ENCODE measurements at regions not wholly inside any gene's neighbourhood (a gene's known extent, or its start where the extent isn't known, plus 50 kb on each side); places are given as distances from the start of the nearest gene placed in this dataset.

- no peak for DNase-seq (ENCODE audit: low read depth in 2 of 2)
Observed at GRCh38 chr18:76684265-76684664, 138.1 kb upstream of the ZNF236 start.

GRCh38 chr18:76679945-76680344, 142.4 kb upstream of the ZNF236 start:
- DNase-seq (ENCODE audit: low read depth in 2 of 2): no peak

- DNase-seq (ENCODE audit: low read depth in 2 of 2): no peak
Observed at GRCh38 chr18:76679259-76679658, 143.1 kb upstream of the ZNF236 start.

- DNase-seq (ENCODE audit: low read depth in 2 of 2): no peak
Observed at GRCh38 chr18:76678248-76678647, 144.1 kb upstream of the ZNF236 start.

DNA sequence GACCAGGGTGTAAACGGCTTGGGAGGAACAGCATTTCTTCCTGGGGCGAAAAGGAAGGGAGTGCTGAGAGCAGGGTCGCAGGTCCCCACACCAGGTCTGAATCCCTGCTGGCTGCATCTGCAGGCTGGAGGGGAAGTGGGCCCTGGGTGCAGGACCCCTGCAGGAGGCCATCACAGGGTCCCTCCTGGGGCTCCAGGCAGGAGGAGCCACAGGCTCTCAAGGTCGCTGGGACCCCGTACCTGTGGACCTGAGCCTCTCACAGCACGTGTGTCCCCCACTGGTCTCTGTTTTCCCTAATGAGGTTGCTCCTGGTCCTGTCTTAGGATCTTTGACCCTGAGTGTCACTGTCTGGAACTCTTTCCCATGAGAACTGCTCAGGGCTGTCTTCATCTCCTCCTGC, 147.8 kb upstream of the ZNF236 start:
- no peak for DNase-seq (ENCODE audit: low read depth in 2 of 2)

DNA sequence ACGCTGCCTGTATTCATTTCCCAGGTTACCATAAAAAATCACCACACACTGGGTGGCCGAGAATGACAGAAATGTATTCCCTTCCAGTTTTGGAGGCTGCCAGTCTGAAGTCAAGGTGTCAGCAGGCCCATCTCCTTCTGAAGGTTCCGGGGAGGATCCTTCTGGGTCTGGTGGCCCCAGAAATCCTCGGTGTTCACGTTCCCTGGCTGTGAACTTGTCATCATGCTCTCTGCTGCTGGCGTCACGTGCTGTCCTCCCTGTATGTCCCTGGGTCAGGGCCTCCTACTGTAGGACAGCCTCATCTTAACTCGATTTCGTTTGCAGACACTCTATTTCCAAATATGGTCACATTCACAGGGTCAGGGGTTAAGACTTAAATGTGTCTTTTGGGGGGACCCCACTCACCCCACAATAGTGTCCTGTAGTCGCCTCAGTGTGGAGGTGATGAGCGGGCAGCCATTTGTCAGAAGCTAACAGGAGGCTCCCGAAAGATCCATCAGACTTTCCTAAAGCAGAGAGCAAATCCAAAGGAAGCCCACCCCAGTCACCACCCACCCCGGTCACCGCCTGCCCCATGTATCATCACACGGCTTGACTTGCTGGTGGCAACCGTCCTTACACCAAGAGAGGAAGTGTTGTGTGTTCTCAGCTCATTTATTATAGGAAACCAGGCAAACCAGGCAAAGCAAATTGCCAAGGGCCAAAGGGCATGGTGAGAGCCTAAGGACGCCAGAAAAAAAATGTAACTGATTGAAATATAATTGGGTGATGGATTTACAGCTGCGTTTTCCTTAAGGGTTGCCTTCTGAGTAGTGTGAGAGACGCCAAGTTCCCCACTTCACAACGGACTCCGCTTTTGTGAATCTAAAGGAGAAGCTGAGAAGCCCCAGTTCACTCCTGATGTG, 148.8 kb upstream of the ZNF236 start:
- DNase-seq (ENCODE audit: low read depth in 2 of 2): no peak

GRCh38 chr18:76672627-76673026, 149.7 kb upstream of the ZNF236 start:
- DNase-seq (ENCODE audit: low read depth in 2 of 2): no peak

DNA sequence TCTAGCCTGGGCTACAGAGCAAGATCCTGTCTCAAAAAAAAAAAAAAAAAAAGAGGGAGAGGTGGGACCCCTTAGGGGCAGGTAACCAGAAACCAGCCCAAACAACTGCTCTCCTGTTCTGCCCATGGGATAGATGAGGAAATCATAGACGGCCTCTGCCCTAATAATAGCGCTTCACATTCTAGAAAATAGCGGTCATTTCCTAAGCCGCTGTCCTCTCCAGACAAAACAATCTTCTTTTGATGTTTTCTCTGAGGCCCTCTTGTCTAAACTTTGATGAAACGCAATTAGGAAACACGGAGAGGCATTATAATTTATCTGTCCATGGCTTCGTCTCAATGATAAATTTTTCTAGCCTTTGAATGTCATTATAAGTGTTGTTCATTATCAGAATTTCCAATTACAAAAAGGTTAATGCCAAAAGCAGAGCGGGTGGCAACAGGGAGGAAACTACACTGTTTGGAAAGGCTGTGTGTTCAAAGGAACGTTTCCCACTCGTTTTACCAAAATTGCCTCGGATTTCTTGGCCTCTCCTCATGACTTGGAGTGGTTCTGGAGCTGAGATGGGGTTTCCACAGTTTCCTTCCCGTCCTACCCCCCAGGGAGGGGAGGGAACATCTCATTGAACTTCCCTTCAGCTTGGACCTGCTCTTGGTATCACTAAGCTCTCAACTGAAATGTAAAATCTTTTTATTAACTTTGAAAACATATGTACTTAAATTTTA, 151.6 kb upstream of the ZNF236 start:
- DNase-seq (ENCODE audit: low read depth in 2 of 2): no peak

DNA sequence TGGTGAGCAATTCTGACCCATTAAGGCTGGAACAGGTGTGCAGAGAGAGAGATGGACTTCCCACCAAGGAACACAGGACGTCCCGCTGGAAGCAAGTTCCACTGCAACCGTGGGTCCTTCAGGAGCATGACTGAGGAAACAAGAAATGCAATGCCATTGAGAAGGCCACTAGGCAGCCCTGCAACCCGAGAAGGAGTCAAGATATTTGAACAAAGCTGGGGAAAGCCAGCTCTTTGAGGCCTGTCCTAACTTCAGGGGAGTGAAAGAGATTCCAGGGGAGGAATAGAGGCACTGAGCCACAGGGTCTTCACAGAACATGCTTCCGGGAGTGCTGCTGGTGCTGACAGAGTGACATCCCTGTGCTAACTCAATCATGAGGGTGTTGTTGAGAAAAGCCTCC, 153.8 kb upstream of the ZNF236 start:
- DNase-seq (ENCODE audit: low read depth in 2 of 2): no peak

- DNase-seq (ENCODE audit: low read depth in 2 of 2): no peak
Observed at GRCh38 chr18:76668119-76668518, 154.2 kb upstream of the ZNF236 start.

DNA sequence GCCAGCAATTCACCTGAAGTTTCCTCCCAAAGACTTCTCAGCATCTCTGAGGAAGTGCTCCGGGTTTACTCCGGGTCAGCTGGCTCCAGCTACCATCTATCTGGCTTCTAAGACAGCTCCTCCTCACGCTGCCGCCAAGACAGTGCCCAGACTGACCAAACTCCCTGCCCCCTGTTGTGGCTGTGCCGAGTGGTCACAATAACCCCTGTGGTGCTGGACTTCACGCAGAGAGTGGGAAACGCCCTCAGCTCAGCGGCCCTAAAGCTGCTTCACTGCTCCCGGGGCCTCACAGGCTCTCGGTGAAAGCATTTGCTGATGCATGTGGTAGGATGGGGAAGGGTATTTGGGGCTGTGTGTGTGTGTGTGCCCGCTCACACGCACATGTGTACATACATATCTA, 154.8 kb upstream of the ZNF236 start:
- no peak for DNase-seq (ENCODE audit: low read depth in 2 of 2)

DNA sequence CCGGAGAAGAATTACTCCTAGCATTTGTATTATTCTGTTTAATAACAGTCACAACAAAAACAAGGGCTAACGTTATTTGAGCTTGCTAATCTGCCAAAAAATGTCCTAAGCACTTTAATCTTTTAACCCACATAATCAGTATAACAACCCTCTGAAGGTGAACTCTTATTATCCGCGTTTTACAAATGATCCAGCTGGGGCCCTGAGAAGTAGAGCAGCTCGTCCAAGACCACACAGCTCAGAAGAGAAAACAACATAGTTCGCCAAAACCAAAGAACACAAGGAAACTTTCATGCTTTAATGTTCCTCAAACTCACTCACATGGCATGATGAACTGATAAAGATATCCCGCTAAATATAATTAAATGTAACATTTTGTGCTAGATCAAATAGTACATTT, 159.7 kb upstream of the ZNF236 start:
- no peak for DNase-seq (ENCODE audit: low read depth in 2 of 2)

- DNase-seq (ENCODE audit: low read depth in 2 of 2): no peak
Observed at GRCh38 chr18:76660571-76661192, 161.7 kb upstream of the ZNF236 start.

- no peak for DNase-seq (ENCODE audit: low read depth in 2 of 2)
Observed at GRCh38 chr18:76658627-76659026, 163.6 kb upstream of the ZNF516 start.

GRCh38 chr18:76657911-76658470, 162.9 kb upstream of the ZNF516 start:
- DNase-seq (ENCODE audit: low read depth in 2 of 2): no peak

GRCh38 chr18:76656925-76657827, 162.1 kb upstream of the ZNF516 start:
- DNase-seq (ENCODE audit: low read depth in 2 of 2): no peak

DNA sequence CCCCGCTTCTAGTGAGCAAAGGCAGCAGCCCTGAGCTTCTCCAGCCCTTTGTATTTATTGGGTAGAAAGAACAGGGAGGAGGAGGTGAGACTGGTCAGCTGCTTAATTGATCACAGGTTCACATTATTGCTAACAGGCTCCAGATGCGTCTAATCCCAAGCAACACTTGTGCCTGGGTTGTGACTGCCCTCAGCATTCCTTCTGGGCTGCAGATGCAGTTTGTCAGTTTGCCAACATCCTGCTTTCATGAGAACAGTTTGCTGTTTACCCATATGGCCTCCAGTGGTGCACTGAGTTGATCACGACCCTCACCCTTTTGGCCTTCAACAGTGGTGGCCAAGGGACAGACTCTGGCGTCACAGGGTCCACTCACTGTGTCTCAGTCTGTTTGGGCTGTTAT, 159.5 kb upstream of the ZNF516 start:
- DNase-seq (ENCODE audit: low read depth in 2 of 2): no peak

DNA sequence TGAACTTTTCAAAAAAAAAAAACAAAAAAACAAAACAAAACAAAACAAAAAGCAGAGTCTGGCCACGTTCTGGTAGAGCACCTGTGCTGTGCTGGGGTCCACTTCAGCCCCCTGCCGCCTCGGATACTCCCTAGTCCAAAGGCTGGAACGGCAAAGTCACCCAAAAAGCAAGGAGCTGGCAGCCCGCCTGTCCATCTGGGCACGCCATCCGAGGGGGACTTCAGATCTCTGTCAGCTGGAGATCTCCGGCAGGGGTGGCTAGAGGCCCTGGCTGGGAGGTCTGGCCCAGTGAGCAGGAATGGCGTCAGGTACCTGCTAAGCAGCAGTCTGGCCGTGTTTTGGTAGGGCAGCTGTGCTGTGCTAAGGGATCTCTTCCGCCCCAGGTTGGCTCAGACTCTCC, 152.3 kb upstream of the ZNF516 start:
- DNase-seq (ENCODE audit: low read depth in 2 of 2): no peak

- no peak for DNase-seq (ENCODE audit: low read depth in 2 of 2)
Observed at GRCh38 chr18:76644580-76644979, 149.5 kb upstream of the ZNF516 start.

DNA sequence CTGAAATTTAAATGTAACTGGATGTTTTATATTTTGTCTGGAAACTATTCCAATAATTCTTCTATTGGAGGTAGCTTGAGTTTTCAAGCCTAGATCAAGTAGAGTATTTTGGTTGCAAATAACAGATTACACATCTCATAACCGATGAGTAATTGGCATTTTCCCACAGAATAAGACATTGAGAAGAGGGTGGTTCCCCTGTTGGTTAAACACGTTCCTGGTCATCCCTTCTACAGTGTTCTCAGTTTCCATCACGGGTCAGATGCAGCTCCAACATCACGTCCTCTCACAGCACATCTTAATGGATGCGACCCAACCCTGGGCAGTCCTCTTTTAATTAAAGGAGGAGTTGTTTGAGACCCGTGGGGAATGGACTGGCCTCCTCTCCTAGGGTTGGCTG, 149.0 kb upstream of the ZNF516 start:
- DNase-seq (ENCODE audit: low read depth in 2 of 2): no peak

DNA sequence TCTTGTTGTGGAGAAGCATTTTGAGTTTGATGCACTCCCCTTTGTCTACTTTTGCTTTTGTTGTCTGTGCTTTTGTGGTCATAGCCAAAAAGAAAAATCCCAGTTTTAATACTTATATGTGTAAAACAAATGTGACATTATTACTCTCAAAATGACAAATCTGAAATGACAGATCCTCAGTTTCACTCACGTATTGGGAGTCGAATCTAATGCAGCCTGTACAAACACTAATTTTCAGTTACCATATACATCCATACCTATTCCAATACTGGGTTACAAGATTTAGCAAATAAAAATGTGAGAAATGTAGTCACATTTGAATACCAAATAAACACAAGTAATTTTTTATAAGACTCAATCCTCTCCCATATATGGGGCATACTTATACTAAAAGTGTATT, 148.2 kb upstream of the ZNF516 start:
- no peak for DNase-seq (ENCODE audit: low read depth in 2 of 2)

Measured in stimulated activated CD4-positive, alpha-beta T cell treated with anti-CD3 and anti-CD28 coated beads, Interleukin-1b, Interleukin-23, amount 100 ng/mL, for 1 hour (primary cell).